ENCODE measurements at regions not wholly inside any gene's neighbourhood (a gene's known extent, or its start where the extent isn't known, plus 50 kb on each side); places are given as distances from the start of the nearest gene placed in this dataset.

DNA sequence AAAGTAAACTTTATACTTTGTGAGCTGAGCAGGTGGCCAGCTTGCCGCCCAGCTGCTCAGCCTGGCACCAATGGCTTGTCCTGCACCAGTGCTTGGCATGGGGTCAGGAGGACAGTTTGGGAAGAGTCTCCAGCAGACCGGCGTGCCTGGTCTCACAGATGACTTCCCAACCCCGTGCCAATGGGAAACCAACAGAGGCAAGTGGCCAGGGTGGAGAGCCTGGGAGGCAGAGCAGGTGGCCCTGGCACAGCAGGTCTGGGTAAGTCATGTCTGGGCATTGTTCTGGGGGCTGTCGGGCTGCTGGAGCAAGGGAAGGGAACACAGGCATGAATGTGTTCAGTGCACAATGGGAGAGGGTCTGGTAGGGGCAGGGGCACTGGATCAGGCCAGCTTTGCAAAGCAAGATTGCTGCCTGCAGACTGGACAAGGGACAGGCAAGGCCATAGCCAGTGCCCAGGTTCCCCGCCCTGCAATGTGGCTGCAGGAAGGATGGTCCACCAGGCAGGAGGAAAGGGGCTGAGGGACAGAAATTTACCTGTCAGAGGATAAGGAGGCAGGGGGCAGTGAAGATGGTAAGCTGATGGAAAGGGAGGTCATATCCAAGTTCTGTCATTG lies 76.2 kb upstream of the ALDH1B1 start:
- TF ChIP-seq, protein P1, sequence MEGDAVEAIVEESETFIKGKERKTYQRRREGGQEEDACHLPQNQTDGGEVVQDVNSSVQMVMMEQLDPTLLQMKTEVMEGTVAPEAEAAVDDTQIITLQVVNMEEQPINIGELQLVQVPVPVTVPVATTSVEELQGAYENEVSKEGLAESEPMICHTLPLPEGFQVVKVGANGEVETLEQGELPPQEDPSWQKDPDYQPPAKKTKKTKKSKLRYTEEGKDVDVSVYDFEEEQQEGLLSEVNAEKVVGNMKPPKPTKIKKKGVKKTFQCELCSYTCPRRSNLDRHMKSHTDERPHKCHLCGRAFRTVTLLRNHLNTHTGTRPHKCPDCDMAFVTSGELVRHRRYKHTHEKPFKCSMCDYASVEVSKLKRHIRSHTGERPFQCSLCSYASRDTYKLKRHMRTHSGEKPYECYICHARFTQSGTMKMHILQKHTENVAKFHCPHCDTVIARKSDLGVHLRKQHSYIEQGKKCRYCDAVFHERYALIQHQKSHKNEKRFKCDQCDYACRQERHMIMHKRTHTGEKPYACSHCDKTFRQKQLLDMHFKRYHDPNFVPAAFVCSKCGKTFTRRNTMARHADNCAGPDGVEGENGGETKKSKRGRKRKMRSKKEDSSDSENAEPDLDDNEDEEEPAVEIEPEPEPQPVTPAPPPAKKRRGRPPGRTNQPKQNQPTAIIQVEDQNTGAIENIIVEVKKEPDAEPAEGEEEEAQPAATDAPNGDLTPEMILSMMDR (conservative IDR thresholded peaks at IDR 0.05; ENCODE audit: low read depth, low read length) = no peak
- DNase-seq (ENCODE audit: low read depth) = no peak
- no peak overlapping the region for H3K4me3 ChIP-seq (ENCODE audit: low read depth, low read length)

DNA sequence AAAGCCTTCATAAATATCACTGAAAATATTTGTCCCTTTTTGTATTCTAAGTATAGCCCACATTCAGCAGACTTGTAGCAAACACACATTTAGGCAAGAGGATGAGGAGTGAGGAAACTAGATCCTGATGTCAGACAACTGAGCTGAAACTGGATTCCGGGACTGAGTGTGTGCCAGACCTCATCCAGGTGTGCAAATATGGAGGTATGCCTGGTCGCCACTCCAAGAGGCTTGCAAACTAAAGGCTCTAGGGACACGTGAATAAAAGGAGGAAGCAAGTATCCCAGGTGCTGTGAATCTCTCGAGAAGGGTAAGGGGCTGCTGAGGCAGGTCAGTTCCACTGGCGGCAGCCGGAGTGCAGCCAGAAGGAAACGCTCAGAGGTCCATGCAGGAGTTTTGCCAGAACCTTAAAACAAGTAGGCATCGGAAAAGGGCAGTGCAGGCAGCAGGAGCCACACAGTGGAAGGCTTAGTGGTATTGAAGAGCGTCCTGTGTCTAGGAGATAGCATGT lies 77.4 kb upstream of the ALDH1B1 start:
- TF ChIP-seq, protein P1 (conservative IDR thresholded peaks at IDR 0.05; ENCODE audit: low read depth, low read length) = no peak
- DNase-seq (ENCODE audit: low read depth) = no peak

DNA sequence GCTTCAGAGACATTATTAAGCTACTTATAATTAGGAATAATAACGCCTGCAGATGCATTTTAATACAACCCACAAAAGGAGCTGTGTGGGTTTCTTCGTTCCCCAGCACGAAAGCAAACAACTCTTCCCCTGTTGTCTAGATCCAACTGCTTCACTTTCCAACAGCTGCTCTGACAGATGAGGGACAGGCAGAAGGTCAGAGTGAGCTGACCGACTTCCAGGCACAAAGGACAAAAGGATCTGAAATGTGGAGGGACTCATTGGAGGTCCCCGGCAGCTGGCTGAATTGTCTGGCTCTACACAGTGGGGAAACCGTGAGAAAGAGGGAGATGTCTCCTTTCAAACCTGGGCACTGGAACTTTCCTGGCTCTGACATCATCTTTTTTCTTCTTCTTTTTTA lies 79.1 kb upstream of the ALDH1B1 start:
- H3K4me3 ChIP-seq (ENCODE audit: low read depth, low read length) = no peak overlapping the region
- TF ChIP-seq, protein P1 (conservative IDR thresholded peaks at IDR 0.05; ENCODE audit: low read depth, low read length) = no peak
- no peak for DNase-seq (ENCODE audit: low read depth)

More for the DNA sequence above, 77.4 kb upstream of the ALDH1B1 start:
- no peak overlapping the region for H3K4me3 ChIP-seq (ENCODE audit: low read depth, low read length)

DNA sequence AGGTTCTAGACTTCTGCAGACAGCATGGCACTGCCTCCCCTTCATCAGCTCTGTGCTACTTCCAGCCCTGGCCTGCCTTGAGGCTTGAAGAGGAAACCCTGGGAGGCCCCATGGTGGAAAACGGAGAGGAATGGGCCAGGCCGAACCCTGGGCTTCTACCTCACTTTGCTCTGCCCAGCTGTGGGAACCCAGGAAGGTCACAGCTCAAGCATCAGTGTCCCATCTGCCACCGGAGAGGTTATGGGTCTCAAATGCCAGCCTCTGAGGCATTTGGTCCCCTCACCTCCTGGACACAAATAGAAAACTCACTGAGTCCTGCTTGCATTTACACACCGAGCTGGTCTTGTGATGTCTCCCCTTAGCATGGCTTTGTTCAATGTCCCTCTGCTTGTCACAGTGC lies 80.1 kb upstream of the ALDH1B1 start:
- DNase-seq (ENCODE audit: low read depth) = no peak
- TF ChIP-seq, protein P1 (conservative IDR thresholded peaks at IDR 0.05; ENCODE audit: low read depth, low read length) = no peak

DNA sequence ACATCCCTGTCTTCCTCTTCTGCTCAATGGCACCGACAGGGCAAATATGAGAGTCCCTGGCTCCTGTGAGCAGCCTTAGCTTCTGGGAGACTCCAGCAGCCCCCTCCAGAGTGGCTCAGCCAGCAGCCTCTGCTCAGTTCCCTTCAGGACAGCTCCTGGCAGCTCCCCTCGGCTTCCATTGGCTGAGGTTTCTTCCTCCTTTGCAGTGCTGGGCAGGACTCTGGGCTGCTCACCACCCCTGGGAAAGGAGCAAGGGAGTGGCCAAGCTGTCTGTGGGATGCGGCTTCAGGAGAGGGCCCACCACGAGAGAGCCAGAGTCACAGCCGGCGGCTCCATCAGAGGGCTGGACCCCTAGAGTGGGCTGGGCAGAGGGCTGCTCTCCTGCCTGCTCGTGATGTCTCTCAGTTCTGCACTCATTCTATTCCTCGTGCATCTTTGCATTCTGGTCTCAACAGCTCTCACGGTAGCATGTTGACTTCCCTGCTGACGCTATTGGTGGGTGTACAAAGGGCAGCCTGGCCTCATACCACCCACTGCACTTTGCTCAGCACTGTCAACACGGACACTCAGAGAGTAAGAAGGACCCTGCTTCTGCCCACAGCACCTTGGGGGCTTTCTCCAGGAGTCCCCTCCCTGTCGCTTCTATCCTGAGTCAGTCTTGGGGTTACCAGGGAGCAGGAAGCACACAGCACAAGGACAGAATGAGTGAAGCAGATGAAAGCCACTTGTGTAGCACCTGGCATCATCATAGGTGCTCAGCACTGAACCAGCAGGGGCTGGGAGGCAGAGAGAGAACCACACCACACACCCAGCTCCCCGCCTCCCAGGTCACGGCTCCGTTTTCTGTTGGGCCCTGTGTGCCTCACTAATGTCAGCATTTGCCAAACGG lies 80.9 kb upstream of the ALDH1B1 start:
- no peak for DNase-seq (ENCODE audit: low read depth)
- TF ChIP-seq, protein P1 (conservative IDR thresholded peaks at IDR 0.05; ENCODE audit: low read depth, low read length) = no peak
- peak overlapping the region; percentile 8 for H3K4me3 ChIP-seq (ENCODE audit: low read depth, low read length)

More for the DNA sequence above, 80.1 kb upstream of the ALDH1B1 start:
- no peak overlapping the region for H3K4me3 ChIP-seq (ENCODE audit: low read depth, low read length)

DNA sequence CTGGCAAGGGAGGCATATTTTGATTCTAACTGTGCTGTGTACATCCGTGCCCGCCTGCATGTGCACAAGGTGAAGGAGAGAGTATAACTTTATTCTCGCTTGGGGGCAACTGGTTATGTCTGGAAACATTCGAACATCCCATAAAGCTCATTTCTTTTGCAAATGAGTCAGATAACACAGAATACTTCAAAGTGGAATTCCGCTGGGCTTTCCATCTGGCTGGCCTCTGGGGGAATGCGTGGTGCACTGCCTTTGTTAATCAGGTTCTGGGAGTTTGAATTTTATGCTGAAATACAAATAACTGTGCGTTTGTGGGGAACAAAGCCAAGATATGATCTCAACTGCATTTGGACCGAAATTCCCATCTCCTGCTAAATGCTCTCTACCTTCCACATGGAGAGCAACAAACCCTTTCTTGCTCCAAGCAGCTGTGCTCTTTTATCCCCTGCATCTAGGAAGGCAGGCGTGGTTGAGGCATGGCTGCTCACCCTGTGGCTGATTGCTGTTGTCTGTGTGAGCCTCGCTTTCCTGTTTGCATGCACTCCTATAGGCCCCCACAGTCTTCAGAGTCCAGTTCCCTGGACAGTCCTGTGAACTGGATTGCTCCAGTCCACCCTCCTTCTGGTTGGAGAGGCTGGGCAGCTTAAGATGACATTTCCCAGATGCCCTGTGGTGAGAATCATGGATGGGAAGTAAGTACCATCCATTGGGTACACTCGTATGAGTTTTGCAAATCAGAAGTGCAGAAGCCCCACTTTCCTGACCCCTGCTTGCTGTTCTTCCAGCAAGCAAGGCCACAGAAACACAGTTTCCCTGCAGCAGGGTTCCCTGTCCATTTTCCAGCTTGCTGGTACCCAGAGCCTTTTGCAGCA lies 82.9 kb upstream of the ALDH1B1 start:
- H3K4me3 ChIP-seq (ENCODE audit: low read depth, low read length) = no peak overlapping the region
- TF ChIP-seq, protein P1 (conservative IDR thresholded peaks at IDR 0.05; ENCODE audit: low read depth, low read length) = no peak

More for the DNA sequence above, 82.9 kb upstream of the ALDH1B1 start:
- no peak for DNase-seq (ENCODE audit: low read depth)

Measured in epithelial cell of proximal tubule (primary cell).